GM04504 (cell line): ENCODE measurements at regions not wholly inside any gene's neighbourhood (a gene's known extent, or its start where the extent isn't known, plus 50 kb on each side); places are given as distances from the start of the nearest gene placed in this dataset.
"Not testable (repeated sequence)": the region's sequence is repeated elsewhere in the genome, so short reads cannot be mapped to it uniquely, and the experiment has no call there.

Experiments used
- DNase-seq: peaks from one replicate; pipeline ENCODE4 v3.0.0-alpha.2; 2012; ENCODE audit warnings: low read depth

DNA sequence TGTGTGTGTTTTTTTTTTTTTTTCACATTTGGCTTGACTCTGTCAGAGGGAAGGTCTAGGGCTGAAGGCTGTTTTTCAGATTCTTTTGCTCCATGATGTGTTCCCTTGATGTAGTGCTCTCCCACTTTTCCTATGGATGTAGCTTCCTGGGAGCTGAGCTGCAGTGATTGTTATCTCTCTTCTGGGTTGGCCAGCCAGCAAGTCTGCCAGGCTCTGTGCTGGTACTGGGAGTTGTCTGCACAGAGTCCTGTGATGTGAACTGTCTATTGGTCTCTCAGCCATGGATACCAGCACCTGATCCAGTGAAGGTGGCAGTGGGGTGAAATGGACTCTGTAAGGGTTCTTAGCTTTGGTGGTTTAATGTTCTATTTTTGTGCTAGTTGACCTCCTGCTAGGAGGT lies 377.4 kb upstream of the MAN1A1 start:
- DNase-seq, result not testable (repeated sequence)

DNA sequence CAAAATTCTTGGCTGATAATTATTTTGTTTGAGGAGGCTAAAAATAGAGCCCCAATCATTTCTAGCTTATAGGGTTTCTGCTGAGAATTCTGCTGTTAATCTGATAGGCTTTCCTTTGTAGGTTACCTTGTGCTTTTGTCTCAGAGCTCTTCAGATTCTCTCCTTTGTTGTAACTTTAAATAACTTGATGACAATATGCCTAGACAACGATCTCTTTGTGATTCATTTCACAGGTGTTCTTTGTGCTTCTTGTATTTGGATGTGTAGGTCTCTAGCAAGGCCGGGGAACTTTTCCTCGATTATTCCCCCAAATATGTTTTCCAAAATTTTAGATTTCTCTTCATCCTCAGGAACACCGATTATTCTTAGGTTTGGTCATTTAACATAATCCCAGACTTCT lies 376.5 kb upstream of the MAN1A1 start:
- DNase-seq, result no peak

- no peak for DNase-seq
Measured at GRCh38 chr6:119720160-119720559, 370.6 kb upstream of the MAN1A1 start.

- DNase-seq, result no peak
Measured at GRCh38 chr6:119717942-119718341, 368.4 kb upstream of the MAN1A1 start.

- DNase-seq, result no peak
Measured at GRCh38 chr6:119716668-119717270, 367.2 kb upstream of the MAN1A1 start.

DNA sequence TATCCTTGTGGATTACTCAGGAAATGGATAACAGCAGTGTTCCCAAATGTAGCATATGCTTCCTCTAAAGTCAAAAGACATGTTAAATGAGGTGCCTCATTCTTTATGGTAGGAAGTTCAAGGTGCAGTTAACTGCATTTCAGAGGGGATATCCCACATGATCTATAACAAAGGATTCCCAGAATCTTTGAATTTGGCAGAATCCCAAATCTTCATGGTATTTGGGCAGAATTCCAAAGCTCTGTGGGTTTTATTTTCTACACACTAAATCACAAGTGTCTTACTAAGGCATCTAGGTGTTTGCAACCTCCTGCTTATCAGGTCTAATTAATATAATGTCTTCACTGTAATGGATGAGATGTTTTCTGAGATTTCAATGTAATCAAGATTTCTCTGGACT lies 364.3 kb upstream of the MAN1A1 start:
- no peak for DNase-seq

- no peak for DNase-seq
Measured at GRCh38 chr6:119686644-119687043, 337.1 kb upstream of the MAN1A1 start.

DNA sequence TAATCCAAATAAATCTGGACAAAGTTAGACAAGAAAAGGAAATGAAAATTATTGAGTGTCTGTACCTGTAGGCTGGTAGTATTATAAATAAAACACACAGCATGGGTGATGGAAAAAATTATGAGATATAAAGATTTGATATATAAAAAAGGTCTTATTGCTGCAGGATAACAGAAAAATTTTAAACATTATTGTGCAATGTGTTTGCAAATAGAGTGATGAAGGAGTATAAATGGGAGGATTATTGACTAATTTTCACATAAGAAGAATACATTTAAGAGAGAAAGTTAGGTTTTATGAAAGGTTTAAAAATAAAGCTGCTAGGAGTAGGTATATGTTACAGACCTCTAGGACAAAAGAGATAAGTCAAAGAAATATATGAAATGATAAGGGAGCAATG lies 336.7 kb upstream of the MAN1A1 start:
- no peak for DNase-seq

DNA sequence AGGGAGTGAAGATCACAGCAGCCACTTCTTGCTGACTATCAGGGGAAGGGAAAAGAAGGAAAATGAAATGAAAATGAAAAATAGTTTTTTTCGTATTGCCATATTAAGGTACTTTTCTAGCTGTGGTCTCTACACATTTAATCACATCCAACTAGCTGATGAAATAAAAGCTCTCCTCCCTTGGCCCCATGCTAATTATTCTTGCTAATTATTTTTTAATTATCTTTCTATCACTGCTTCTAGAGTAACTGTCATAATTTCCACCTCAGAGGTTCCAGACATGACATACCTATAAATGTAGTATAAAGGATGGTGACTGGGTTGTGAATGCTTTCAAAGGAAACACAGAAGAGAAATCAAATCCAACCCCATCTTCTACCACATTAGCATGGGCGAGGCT lies 334.1 kb upstream of the MAN1A1 start:
- DNase-seq, result no peak

GRCh38 chr6:119683031-119683430 lies 333.5 kb upstream of the MAN1A1 start:
- DNase-seq, result no peak

DNA sequence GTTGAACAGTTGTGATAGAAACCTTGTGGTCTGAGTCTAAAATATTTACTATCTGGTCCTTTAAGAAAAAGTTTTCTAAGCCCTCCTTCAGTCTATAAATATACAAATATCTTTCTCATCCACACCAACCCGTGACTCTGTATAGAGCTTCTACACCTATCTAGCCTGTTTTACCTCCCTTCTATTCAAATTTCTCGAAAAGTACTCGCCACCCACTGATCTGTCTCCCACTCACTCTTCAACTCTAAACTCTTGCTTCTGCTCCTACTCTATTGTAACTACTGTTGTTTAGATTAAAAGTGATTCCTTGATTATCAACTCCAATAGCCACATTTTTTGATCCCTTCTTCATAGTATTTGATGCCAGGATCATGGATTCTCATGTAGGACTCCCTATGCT lies 329.4 kb upstream of the MAN1A1 start:
- DNase-seq, result no peak

GRCh38 chr6:119677384-119677783 lies 327.8 kb upstream of the MAN1A1 start:
- no peak for DNase-seq

GRCh38 chr6:119676961-119677360 lies 327.4 kb upstream of the MAN1A1 start:
- peak; percentile 24 for DNase-seq

DNA sequence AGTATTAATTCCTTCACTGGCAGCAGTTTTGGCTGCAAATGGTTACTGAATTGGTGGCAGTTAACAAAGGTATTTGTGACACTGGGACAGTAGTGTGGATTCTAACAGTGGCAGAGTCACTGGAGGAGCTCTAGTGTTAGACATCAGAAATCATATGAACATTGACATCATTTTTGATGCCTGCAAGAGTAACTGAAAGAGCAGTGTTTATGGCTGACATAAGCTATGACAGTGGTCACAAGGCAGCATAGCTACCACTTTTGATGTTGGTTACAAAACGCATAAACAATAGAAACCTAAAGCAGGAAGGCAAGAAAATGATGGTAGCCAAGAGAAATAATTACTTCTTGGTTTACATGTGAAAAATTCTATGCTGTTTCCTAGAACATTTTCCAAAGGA lies 326.7 kb upstream of the MAN1A1 start:
- DNase-seq, result no peak

GRCh38 chr6:119673741-119674140 lies 324.2 kb upstream of the MAN1A1 start:
- DNase-seq, result no peak

GRCh38 chr6:119672725-119673124 lies 323.2 kb upstream of the MAN1A1 start:
- DNase-seq, result no peak

- DNase-seq, result no peak
Measured at GRCh38 chr6:119671105-119671504, 321.5 kb upstream of the MAN1A1 start.

GRCh38 chr6:119669221-119669620 lies 319.7 kb upstream of the MAN1A1 start:
- no peak for DNase-seq

DNA sequence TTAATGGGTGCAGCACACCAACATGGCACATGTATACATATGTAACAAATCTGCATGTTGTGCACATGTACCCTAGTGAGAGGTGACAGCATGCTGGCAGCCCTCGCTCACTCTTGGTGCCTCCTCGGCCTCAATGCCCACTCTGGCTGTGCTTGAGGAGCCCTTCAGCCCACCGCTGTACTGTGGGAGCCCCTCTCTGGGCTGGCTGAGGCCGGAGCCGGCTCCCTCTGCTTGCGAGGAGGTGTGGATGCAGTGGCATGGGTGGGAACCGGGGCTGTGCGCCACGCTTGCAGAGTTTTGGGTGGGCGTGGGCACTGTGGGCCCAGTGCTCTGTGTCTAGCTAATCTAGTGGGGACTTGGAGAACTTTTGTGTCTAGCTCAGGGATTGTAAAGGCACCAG lies 315.9 kb upstream of the MAN1A1 start:
- not testable (repeated sequence) for DNase-seq

GRCh38 chr6:119661628-119662027 lies 312.1 kb upstream of the MAN1A1 start:
- DNase-seq, result no peak

GRCh38 chr6:119661078-119661477 lies 311.5 kb upstream of the MAN1A1 start:
- no peak for DNase-seq

DNA sequence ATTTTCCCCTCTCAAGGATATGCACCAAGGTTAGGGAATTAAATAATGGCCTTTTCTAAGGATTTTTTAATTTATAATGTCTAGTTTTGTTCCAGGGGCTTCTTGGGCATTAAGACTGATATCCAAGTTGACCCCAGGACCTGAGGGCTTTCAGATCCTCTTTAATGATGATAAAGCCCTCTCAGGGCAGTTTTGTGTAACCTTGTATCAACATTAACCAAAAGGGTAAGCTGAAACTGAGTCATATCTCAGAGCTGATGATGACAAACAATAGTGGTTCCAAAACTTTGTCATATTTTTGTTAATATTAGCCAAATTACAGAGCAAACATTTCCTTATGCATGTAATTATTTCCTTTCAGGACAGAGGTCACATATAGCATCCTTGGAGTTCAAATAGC lies 309.4 kb upstream of the MAN1A1 start:
- DNase-seq, result no peak

GRCh38 chr6:119655124-119655523 lies 305.6 kb upstream of the MAN1A1 start:
- DNase-seq, result no peak

- DNase-seq, result no peak
Measured at GRCh38 chr6:119653329-119653728, 303.8 kb upstream of the MAN1A1 start.

DNA sequence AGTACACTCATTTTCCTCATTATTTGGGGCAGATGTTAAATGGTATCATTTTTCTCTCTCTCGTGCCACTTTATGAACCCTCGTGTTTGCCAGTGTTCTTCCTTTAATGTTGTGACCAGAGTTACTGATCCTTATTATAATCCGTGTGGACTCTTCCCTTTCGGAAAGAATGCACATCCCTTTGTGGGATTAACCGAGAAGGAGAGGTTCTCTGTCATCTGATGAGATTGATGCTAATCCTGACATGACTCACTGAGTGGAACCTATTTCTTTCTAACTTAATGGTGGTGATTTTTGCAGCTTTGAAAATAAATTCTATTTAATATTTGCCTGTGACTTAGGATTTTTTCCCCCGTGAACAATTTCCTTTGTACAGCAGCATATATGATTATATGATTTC lies 300.0 kb upstream of the MAN1A1 start:
- DNase-seq, result no peak
